GM18873 (cell line): ENCODE measurements at regions not wholly inside any gene's neighbourhood (a gene's known extent, or its start where the extent isn't known, plus 50 kb on each side); places are given as distances from the start of the nearest gene placed in this dataset.

Source experiments
- ATAC-seq: cut with Tn5 transposase; IDR thresholded peaks from one replicate; pipeline ENCODE4 v1.9.1; 2021; ENCODE audit warnings: mild to moderate bottlenecking, moderate library complexity, moderate number of reproducible peaks; ENCODE audit not compliant: unreplicated experiment, low FRiP score

DNA sequence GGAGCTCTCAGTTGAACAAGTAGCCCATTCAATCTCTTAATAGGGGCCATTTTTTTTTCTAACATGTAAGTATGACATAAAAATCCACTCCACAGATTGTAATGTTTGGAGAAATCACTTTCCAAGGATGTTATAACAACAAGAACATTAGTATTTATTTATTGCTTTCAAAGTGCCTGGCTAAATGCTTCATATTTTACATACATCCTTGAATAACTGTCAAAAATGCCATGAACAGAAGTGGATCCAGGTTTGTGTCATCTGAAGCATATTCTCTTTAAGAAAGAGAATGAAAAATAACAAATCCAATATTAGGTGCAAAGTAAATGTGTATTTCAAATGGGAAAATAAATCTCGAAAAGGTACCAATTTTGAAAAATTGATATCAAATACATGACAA is 344.0 kb upstream of the FAT3 start:
- no peak for ATAC-seq

DNA sequence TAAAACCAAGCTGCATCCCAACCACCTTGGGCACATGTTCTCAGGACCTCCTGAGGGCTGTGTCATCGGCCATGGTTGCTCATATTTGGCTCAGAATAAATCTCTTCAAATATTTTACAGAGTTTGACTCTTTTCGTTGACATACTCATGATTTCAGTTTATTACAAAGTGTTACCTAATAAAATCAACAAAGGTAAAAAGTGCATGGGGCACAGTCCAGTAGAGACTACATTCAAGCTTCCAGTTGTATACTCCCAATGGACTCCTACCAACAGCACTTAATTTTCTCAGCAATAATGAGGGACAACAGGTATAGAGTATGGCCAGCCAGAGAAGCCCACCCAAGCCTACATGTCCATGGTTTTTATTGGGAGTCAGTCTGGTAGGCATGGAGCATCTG is 347.9 kb upstream of the FAT3 start:
- ATAC-seq: no peak

- no peak for ATAC-seq
Observed at GRCh38 chr11:91872243-91872642, 352.4 kb upstream of the FAT3 start.

- no peak for ATAC-seq
Observed at GRCh38 chr11:91871791-91872190, 352.8 kb upstream of the FAT3 start.

GRCh38 chr11:91871048-91871447 is 353.6 kb upstream of the FAT3 start:
- ATAC-seq: no peak

- no peak for ATAC-seq
Observed at GRCh38 chr11:91869686-91870085, 354.9 kb upstream of the FAT3 start.

DNA sequence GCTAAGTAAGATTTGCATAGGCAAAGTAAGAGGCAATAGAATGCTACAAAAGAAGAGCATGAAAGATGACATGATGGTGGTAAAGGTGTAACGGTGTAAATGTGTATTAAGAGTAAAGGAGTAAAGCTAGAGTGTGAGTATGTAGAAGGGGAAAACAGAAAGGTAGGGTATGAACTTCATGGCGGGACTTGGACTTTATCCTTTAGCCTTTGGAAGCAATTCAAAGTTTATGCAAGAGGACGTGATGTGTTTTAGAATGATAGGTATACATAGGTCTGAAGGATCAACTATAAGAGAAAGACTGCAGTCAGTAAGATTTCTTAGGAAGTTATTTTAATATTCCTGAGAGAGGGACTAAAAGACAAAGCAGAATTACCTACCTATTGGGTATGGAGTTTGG is 358.0 kb upstream of the FAT3 start:
- no peak for ATAC-seq

- no peak for ATAC-seq
Observed at GRCh38 chr11:91860661-91861060, 364.0 kb upstream of the FAT3 start.

GRCh38 chr11:91859666-91860065 is 365.0 kb upstream of the FAT3 start:
- no peak for ATAC-seq

GRCh38 chr11:91857179-91857578 is 367.4 kb upstream of the FAT3 start:
- ATAC-seq: no peak

- no peak for ATAC-seq
Observed at GRCh38 chr11:91854780-91855179, 369.8 kb upstream of the FAT3 start.

DNA sequence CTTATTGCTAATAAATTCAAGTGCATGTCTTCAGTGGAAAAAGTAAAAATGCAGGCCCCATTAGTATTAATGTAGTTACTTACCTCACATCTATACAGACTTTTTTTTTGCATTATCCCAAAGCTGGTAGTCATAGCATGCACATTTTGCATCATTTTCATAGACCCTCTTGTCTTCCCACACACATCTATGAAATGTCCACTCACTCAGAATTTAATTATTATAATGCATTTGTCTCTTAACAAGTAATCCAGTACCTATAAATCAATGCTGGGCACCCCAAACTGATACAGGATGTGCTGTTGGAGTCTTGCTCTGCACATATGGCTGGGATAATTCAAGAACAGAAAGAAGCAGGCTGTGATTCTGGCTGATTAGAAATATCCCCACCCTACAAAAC is 370.4 kb upstream of the FAT3 start:
- no peak for ATAC-seq

DNA sequence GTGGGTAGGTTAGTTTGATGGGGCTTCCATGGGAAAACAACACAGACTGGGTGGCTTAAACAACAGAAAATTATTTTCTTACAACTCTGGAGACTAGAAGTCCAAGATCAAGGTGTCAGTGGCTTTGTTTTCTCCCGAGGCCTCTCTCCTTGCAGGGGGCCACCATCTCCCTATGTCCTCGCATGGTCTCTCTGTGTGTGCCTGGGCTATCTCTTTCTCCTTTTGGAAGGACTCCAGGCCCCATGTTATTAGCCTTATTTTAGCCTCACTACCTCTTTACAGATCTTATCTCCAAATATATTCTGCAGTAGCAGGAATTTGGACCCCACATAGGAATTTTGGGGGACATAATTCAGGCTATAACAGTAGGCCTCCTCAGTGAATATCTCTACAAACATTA is 372.7 kb upstream of the FAT3 start:
- ATAC-seq: no peak

- ATAC-seq: no peak
Observed at GRCh38 chr11:91850533-91851275, 373.9 kb upstream of the FAT3 start.

GRCh38 chr11:91850021-91850420 is 374.6 kb upstream of the FAT3 start:
- ATAC-seq: no peak

GRCh38 chr11:91846649-91847048 is 378.0 kb upstream of the FAT3 start:
- no peak for ATAC-seq

- no peak for ATAC-seq
Observed at GRCh38 chr11:91846002-91846401, 378.6 kb upstream of the FAT3 start.

DNA sequence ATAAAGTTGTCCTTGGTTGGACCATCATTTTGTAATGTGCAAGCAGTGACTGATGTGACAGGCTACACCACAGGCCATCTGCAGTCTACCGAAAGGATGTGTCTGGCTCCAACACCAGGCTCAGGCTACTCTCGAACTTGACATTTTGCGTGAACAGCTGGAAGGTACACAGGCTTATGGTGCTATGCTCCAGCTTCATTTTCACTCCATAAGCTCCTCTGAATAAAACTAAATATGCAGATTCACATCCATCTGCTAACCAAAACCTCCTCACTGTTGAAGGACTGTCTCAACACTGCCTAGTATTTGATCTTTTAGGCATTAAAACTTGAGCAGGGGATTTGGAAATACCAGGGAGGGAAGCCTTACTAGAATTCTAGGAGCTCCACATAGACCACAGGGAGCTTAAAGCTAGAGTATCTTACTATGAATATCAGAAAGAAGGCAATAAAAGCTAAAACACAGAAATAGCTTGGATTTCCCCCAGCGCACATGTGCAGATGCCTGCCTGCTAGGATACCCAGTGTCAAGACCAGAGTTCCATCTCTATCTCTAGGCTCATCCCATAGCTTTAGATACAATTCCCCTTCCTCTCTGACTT is 383.9 kb upstream of the FAT3 start:
- no peak for ATAC-seq

DNA sequence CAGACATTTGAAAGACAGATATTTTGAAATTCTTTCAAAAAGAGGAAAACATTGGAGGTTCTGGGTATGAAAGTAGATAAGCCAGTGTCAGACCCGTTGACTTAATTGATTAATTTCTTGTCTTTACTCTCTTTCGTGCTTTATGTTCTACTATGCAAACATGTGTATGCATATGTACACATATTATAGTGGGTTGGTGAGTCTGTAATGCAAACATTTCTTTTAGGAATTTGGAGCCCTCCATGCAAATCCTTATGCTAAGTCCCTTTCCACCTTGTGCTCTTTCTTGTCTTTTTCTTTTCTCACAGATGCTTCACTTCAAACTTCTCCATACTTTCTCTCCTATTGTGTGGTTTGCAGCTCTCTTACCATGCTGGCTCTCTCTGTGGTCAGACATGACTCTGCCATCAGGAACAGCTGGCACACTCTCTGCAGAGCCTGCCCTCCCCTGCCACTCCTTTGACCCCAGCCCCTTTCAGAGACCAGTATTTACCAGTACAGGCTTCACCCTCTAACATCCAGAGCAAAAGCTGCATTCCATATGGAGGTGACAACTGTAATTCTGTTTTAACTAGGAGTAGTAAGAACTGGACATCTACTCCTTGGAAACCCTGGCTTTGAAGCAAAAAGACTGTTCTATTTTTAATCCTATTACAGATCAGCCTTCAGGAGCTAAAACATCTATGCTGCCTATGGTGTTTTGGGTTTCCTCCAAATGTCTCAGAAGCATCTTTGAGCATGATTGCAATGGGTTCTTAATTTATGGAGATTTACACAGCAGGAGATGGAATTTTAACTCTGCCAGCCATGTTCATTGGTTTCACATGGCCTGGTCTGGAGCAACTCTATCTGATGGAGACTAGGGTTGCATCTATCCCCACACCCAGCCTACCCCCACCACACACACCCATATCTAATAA is 386.9 kb upstream of the FAT3 start:
- no peak for ATAC-seq

GRCh38 chr11:91835051-91835560 is 389.5 kb upstream of the FAT3 start:
- ATAC-seq: no peak

DNA sequence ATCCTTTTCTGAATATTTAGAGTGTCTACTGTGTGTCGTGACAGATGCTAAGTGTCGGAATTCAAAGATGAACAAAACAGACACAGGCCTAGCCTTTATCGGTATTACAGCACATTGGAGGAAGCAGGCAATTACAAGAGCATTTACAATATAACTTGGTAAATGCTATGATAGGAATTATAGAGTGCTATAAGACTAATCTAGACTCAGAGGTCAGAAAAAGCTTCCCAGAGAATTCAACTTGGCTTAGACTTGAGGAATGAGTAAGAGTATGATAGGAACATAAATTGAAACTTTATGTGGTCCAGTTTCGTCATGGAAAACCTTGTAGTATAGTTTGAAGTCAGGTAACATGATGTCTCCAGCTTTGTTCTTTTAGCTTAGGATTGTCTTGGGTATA is 395.7 kb upstream of the FAT3 start:
- no peak for ATAC-seq
